HG02588 (cell line): ENCODE measurements at regions not wholly inside any gene's neighbourhood (a gene's known extent, or its start where the extent isn't known, plus 50 kb on each side); places are given as distances from the start of the nearest gene placed in this dataset.
"Not testable (repeated sequence)": the region's sequence is repeated elsewhere in the genome, so short reads cannot be mapped to it uniquely, and the experiment has no call there.

ENCODE experiments used
- ATAC-seq: cut with Tn5 transposase; IDR thresholded peaks from one replicate; pipeline ENCODE4 v1.9.1; 2021; ENCODE audit warnings: mild to moderate bottlenecking, moderate library complexity; ENCODE audit not compliant: unreplicated experiment

DNA sequence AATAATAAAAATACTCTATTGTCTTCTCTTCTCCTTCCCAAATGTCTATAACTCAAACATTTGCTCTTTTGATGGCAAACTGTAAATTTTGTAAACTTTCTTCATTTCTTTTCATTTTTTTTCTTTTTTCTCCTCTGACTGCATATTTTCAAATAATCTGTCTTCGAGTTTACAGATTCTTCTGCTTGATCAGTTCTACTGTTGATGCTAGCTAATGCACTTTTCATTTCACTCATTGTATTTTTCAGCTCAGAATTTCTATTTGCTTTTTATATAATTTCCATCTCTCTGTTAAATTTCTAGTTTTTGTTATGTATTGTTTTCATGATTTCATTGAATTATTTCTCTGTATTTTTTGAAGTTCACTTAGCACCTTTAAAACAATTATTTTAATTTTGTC lies 646.8 kb upstream of the INTU start:
- ATAC-seq: no peak

DNA sequence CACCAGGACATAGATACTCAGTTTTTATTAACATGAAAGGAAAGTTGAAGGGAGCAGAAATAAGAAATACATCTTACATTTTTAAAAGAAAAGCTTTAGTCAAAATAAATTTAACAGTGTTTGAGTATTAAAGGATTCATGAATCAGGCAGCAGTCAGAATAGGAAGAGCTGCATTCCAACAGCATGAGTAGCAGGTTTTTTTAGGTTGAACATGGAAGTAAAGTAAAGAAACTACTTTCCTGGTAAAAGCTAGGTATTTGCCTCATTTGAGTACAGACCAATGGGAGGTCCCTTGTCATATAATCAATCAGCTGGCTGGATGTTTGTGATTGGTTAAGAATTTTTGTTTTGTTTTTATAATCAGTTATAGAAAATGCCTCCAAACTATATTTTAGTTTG lies 645.9 kb upstream of the INTU start:
- ATAC-seq: no peak

DNA sequence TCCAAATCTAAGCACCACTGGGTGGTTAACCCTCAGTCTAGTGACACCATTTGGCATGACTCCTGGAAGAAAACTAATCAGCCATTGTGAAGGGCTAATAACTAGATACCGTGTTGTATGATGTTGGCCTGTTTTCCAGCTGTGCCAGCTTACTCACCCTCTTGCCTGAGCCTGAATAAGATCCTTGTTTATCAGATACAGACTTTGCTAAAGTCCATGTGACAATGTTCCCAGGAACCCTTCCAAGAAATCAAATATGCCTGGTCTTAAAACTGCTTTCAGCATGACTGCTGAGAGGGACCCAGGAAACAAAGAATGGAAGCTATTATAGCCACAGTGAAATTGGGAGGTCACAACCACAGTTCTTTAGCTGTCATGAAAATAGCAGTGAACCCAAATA lies 640.8 kb upstream of the INTU start:
- no peak for ATAC-seq

DNA sequence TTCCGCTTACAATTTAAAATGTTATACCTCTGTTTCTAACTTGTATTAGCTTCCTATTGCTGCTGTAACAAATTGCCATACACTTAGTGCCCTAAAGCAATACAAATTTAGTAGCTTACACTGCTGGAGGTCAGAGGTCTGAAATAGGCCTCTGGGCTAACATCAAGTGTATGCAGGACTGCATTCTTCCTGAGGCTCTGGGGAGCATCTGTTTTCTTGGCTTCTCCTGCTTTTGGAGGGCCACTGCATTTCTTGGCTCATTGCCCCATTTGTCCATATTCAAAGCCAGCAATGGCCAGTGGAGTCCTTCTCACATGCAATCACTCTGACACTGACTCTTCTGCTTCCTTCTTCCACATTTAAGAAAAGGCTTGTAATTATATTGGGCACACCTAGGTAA lies 639.8 kb upstream of the INTU start:
- ATAC-seq: no peak

DNA sequence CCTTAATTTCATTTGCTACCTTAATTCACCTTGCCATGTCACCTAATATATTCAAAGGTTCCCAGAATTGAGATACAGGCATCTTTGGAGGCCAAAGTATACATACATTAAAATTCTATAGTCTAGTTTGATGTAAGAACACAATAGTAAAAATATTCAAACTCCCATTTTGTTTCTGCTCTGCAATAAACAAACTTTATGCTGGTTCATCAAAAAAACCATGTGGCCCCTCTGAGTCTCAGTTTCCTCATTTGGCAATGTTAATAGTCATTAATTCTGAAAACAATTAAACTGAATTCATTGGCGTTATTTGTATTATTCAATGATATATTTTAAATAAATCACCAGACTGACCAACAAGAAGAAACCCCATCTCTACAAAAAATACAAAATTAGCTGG lies 639.4 kb upstream of the INTU start:
- ATAC-seq: no peak

DNA sequence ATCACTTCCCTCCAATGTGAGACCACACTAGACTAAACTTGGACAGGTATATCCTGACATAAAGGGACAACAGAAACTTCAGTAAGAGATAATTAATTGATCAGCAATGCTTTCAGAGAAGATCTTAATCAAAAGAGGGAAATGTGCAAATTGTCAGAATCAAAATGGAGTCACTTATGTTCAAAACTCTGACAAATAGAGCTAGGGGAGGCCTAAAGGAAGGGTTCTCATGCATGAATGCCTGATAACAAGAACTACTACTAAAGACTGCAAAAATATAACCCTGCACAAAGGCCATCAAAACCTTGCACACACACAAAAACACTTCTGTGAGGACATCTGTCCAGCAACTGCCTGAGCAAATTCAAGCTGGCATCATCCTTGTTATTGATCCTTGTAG lies 637.5 kb upstream of the INTU start:
- ATAC-seq: no peak

DNA sequence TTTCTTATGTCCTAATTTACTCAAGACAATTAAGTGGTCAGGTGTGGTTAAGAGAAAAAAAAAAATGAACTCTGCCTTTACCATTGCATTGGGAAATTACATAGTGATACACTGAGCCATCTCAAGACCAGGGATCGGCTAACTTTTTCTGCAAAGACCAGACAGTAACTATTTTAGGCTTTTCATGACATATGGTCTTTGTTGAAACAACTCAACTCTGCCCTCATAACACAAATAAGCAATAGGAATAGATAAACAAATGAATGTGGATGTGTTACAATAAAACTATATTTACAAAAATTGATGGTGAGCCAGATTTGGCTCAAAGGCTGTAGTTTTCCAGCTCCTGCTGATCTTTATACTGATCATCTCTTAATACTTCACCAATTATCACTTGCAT lies 632.6 kb upstream of the INTU start:
- ATAC-seq: no peak

DNA sequence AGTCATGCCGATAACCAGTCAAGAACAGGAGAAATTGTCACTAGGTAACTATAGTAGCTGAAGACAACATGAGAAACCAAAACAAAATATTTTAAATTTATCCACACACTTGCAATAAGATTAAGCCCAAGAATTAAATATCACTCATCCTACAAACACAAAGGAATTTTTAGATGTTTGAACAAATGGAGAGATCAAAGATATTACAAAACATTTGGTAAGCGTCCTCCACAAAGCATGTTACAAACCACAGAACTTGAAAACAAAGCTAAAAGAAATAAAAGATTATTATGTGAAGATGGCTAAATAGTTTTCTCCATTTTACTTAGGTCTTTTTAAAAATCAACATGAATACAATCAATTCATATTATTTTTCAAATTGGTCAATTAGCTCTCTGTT lies 631.9 kb upstream of the INTU start:
- ATAC-seq: no peak

DNA sequence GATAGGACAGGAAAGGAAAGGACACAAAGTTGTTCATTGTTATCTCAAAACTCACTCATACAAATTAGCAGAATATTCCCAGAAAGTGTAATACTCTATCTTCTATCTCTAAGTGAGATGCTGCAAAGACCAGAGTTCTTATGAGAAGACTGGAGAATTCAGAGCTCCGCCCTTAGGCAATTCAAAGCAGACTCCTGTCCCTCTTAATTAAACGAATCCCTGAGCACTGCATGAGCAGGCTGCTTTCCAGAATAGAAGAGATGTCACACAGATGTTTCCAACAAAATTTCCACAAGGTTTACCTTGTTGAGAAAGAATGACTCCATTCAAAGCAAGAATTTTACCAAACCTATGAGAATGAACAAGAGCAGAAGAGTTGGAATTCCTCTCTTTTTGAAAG lies 630.8 kb upstream of the INTU start:
- no peak for ATAC-seq

DNA sequence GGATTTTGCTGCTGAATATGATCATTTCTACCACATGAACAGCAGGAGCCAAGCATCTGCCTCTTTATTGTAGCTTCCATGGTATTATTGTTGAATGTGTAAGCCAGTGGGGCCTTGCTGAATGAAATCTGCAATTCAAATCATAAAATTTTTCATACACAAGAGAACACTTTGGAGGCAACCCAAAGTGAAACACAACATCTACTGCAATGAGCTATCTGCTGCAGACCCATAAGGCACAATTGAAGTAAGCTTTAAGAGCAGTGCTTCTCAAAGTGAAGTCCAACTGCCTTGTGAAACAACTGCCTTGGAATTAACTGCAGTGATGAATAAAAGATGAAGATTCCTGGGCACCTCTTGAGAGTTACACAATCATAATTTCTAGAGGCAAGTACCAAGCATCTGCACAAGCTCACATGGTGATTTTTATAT lies 626.3 kb upstream of the INTU start:
- no peak for ATAC-seq

DNA sequence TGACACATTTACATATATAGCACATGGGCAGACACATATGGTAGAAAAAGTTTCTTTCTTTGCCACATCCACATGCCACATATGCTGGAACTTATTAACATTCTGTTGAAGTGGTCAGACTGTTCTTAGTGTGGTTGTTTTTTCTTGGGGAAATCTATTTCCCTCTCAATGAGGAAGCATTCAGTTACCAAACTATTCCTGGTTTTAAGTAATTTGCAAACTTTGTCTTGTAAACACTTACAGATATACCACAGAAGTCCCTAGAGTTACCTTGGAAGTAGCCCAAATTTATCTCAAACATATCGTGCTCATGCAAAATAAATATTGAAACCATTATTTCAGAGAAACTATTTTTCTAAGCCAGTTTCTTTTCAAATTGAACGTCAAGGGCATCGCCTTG lies 625.5 kb upstream of the INTU start:
- ATAC-seq: no peak

DNA sequence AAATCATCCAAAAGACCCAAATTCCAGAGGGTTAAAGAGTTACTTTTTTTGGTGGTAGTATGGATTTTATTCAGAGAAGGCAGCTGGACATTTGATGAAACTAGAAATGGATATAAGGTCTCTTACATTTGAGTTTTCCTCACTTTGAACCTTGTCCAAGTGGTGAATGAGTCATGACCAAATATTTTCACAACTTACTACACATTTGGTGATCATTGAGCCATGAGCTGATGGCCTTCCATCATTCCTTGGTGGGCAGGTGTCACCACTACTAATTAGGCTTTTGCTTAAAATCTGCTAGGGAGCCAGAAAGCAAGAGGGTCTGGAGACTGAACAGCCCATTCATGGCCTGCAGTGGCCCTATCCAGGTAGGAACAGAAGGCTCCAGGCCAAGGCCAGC lies 620.2 kb upstream of the INTU start:
- no peak for ATAC-seq

DNA sequence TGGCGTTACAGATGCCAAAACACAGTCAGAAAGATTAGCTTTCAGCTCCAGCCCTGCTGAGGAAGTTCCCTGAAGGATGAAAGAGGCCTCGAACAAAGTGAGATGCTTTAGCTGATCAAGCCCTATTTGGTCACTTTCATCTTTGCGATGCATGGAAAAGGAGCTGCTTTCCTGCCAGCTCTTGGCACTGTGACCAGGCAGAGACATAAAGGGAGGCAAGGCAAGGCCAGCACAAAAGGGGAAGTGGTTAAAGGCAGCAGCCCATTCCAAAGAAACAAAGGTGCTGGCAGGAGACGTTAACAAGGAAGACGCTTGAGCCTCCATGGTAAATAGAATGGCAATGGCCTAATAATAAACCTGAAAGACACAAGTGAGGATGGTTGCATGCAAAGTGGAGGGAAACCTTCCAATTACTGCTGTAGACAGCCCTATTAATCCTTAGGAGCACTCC lies 617.1 kb upstream of the INTU start:
- ATAC-seq: no peak

DNA sequence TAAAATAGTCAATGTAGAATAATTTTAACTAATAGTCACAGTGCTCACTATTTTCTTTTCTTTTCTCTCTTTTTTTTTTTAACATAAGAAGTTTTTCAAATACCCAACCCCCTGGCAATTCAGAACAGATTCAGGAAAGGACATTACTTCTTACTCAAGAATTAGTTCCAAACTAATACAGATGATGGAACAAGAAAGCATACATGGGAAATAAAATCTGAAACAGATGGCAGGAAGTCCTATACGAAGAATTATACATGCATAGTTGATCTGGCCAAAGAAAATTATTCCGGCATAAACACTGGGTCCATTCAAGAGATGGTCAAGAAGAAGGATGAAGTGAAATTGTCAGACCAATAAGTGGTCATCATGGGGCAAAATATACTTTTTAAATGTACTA lies 614.4 kb upstream of the INTU start:
- ATAC-seq: no peak

DNA sequence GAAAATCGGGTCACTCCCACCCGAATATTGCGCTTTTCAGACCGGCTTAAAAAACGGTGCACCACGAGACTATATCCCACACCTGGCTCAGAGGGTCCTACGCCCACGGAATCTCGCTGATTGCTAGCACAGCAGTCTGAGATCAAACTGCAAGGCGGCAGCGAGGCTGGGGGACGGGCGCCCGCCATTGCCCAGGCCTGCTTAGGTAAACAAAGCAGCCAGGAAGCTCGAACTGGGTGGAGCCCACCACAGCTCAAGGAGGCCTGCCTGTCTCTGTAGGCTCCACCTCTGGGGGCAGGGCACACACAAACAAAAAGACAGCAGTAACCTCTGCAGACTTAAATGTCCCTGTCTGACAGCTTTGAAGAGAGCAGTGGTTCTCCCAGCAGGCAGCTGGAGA lies 611.9 kb upstream of the INTU start:
- ATAC-seq: not testable (repeated sequence)

DNA sequence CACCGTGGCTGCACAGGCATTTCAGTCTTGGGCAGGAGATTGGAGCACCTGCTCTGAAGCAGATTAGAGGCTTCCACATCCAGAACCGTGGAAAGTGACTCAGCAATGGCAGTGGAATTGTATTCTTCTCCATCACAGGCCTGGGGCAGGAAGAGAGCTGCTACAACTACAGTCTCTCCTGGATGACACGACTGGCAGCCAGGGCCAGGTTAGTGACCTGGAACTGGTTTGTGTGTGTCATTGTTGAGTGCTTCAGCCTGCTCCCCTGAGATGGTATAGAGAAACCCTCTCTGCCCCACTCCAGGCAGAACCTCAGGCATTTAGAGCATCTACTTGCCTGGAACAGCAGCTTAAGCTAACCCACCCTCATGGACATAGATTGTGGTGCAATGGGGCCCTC lies 596.5 kb upstream of the INTU start:
- no peak for ATAC-seq

DNA sequence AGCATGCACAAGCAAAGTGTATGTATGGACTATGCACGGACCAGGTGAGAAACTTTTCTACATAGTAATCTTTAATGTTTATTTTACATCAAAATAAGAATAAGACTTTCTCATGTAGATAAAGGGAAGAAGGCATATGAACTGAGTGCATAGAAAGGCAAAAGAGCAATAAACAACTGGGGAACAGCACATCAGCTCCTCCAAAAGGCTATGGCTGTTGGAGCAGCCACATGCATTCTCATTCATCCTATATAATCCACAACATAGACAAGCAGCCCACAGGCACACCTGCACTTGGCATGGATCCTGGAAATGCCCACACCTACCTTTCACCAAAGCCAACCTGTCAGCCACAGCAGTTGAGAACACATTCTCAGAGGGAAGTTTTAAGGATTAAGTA lies 586.9 kb upstream of the INTU start:
- ATAC-seq: no peak

DNA sequence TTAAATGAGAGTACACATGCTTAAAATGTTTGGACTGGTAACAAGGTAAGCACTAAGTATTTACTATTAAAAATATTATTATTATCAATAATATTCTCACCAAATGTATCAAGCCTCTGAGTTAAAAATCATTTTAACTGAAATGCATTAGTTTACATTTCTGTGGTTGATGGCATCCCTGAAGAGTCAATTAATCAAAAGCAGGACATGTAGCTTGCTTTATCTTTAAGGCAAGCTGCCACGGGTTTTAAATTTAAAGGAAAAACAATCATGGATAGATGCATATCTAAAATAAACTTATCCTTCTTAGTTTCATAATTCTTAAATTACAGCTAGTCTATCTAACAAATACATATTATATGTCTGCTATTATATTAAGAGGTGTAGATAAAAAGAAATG lies 584.8 kb upstream of the INTU start:
- ATAC-seq: no peak

DNA sequence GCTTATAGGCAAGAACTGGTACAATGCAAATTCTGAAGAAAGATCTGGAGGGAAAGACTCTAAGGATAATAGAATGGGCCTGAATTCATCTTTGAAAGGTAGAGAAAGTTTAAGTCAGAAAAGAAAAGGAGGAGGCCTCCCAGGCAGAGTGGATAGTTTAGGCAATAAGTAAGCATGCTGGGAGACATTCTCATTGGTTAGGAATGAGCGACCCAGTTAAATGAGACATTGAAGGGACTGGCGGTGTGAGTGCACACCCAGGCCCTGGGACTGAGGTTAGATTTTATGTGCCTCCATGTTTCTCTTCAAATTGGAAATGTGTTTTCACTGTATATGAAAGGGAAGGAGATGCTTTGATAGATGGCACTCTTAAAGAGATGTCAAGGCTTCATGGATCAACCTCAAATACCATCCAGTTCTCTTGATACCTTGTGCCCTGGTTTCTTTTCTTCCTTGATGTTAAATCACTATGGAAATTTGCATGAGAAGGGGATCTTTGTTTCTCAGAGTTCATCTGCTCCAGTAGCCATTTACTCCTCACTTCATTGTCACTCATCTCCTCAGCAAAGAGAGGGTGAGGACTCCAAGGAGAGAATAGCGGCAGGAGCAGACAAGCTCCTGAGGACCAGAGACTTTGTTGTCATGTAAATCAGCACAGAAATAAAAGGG lies 584.2 kb upstream of the INTU start:
- no peak for ATAC-seq

DNA sequence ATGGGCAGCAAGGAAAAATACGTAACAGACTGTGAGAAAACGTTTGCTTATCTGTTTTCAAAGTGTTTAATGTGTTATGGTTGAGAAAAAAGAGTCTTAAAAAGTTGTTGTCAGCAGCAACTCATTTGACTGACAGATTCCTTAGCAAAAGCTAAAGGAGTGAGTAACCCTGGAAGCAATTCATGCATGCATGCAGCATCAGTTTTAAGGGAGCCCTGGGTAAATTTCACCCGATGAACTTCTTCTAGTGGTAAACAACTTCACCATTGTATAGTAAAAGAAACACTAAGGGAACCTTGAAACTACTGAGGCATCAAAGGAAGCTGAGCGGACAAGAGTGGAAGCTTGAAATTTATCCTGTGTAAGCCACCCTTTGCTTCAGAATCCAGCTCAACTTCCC lies 583.2 kb upstream of the INTU start:
- ATAC-seq: no peak

DNA sequence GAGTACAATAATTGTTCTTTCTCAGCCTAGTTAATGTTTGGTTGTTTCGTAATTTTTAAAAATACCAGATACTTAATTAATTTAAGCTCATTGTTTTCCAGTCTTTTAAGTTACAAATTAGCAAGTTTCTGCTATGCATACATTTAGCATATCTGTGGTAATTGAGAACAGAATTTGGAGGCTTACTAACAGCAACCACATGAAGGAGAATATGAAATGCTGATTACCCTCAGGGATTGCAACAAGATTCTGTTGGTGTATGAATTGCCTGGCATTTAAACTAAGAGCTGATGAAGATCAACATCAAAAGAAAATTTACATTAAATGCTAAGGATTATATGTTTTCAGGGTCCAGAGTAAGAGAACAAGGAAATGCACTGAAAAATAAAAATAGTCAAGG lies 580.0 kb upstream of the INTU start:
- no peak for ATAC-seq

DNA sequence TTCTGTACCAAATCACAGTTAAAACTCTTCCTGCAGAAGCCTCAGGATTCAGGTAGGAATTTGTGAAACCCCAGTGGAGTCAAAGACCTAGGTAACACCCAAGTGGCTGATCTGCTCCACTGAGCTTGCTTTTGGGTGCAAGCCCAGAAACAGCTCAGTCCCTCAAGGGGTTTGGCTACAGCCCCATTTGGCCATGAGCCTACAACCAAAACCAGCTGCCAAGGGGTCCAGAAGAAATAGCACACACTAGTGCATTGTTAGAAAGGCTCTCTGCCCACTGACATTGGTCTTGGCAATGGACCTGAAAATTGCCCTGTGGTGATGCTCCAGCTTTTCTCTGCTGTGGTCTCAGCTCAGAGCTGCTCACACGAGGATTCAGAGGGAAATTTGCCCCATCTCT lies 577.4 kb upstream of the INTU start:
- ATAC-seq: no peak

DNA sequence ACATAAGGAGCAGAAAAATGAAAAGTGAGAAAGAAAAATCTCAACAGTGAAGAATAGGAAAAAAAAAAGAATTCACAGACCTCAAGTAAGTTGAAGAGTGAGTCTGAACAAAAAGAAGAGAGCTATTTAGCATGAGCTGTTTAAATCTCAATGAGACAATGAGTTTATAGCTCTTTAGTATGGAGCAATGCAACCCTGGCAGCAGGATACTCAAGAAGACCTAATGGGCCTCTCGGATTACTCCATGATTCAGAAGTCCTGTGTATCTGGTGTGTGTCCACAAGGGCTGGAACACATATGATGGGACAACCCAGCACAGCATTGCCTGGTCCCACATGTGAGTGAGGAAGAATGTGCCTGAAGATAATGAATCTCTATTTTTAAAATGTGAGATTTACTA lies 563.1 kb upstream of the INTU start:
- ATAC-seq: no peak

DNA sequence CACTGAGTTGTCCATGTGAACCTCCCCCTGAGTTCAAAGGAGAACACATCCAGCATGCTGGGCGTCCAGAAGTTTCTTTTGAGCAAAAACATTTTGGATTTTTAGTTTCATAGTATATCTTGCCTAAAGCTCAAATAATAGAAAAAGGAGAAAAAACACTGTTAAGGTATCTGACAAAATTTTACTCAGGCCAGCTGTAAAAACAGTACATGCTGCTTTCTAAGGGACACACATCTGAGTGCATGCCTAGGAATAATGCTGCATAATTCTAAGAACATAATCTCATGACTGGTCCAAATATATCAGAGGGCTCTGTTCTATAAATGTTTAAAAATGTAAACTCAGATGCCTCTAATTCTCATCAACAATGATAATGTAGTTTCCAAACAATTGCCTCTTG lies 561.3 kb upstream of the INTU start:
- ATAC-seq: no peak
